Endothelial cell of umbilical vein (primary cell): ENCODE measurements at regions not wholly inside any gene's neighbourhood (a gene's known extent, or its start where the extent isn't known, plus 50 kb on each side); places are given as distances from the start of the nearest gene placed in this dataset.

Experiments
- BruUV-seq: library from RNA; stranded (reverse); fragments of 400-500 nt; replicated peaks from 2 replicates; lab custom pipeline; 2021; lab: Mats Ljungman, UMichigan
- CTCF ChIA-PET: fragments of 300-600, 350-600 bp; sonication (Branson Sonifier 250); formaldehyde crosslinking; loops from one replicate; lab custom pipeline; 2021; ENCODE audit warnings: antibody characterized with exemption, inconsistent platforms; lab: Charles Lee
- POLR2A ChIA-PET: fragments of 300-600, 350-600 bp; sonication (Branson Sonifier 250); formaldehyde crosslinking; loops from one replicate; lab custom pipeline; 2021; ENCODE audit warnings: antibody characterized with exemption, inconsistent platforms; lab: Charles Lee
- DNase-seq: peaks from one replicate; pipeline ENCODE4 v3.0.0-alpha.2; 2011; ENCODE audit warnings: low read depth, low spot score
- FAIRE-seq: peaks from 2 replicates; lab custom pipeline; 2011; peaks lifted over from hg19 to GRCh38; lab: Jason Lieb, UNC
- H2AFZ ChIP-seq: 2 replicates; pipeline ENCODE4 v1.6.0; 2012; ENCODE audit warnings: low read depth, low read length, control low read depth, inconsistent platforms
- H3K27ac ChIP-seq: 2 replicates; pipeline ENCODE4 v1.5.1; 2011; ENCODE audit warnings: low read depth, mild to moderate bottlenecking, control low read depth, low read length, moderate library complexity; ENCODE audit not compliant: insufficient read depth
- H3K27me3 ChIP-seq, 2 experiments: 2 replicates each; pipeline versions ENCODE4 v1.6.0 to v1.6.1; 2011; ENCODE audit warnings: low read length in 2 of 2, mixed read lengths in 1 of 2; ENCODE audit not compliant: control insufficient read depth in 2 of 2, insufficient read depth in 2 of 2
- H3K36me3 ChIP-seq, 2 experiments: 2 replicates in 1 of 2; 3 replicates in 1 of 2; pipeline ENCODE4 v1.5.1; 2011; ENCODE audit warnings: low read length in 2 of 2, mild to moderate bottlenecking in 1 of 2, moderate library complexity in 1 of 2; ENCODE audit not compliant: control insufficient read depth in 2 of 2, insufficient read depth in 2 of 2; ENCODE audit errors: extremely low read depth in 1 of 2
- H3K4me1 ChIP-seq: 3 replicates; pipeline ENCODE4 v1.5.1; 2011; ENCODE audit warnings: mild to moderate bottlenecking, low read length; ENCODE audit not compliant: control insufficient read depth, insufficient read depth; ENCODE audit errors: extremely low read depth
- H3K4me2 ChIP-seq: 2 replicates; pipeline ENCODE4 v1.6.1; 2011; ENCODE audit warnings: low read length, control low read depth, mixed read lengths; ENCODE audit not compliant: insufficient read depth
- H3K4me3 ChIP-seq, 3 experiments: fragments of 200-600 bp in 1 of 3; sonication (generic), shearing (Covaris generic) in 1 of 3; replicated peaks in 1 of 3; 2 replicates each; pipeline ENCODE4 v1.5.1; 2011 to 2016; ENCODE audit warnings: control low read depth in 3 of 3, low read length in 3 of 3, mild to moderate bottlenecking in 2 of 3, inconsistent platforms in 1 of 3, low read depth in 1 of 3, moderate library complexity in 1 of 3; ENCODE audit not compliant: insufficient read depth in 1 of 3
- H3K79me2 ChIP-seq: 2 replicates; pipeline ENCODE4 v1.6.0; 2012; ENCODE audit warnings: low read length, inconsistent platforms; ENCODE audit not compliant: control insufficient read depth, insufficient read depth
- H3K9ac ChIP-seq: replicated peaks from 2 replicates; pipeline ENCODE3; 2011; ENCODE audit warnings: low read length, control low read depth; ENCODE audit not compliant: insufficient read depth; ENCODE audit errors: extremely low read depth
- H3K9me1 ChIP-seq: replicated peaks from 3 replicates; pipeline ENCODE4 v1.6.0; 2011; ENCODE audit warnings: mild to moderate bottlenecking, low read length; ENCODE audit not compliant: control insufficient read depth, insufficient read depth; ENCODE audit errors: extremely low read depth
- H3K9me3 ChIP-seq: replicated peaks from 2 replicates; pipeline ENCODE4 v1.5.1; 2012; ENCODE audit warnings: low read length, inconsistent platforms; ENCODE audit not compliant: control insufficient read depth, insufficient read depth
- H4K20me1 ChIP-seq: replicated peaks from 2 replicates; pipeline ENCODE3; 2011; ENCODE audit warnings: mild to moderate bottlenecking, low read length; ENCODE audit not compliant: control insufficient read depth, insufficient read depth; ENCODE audit errors: extremely low read depth
- EZH2 ChIP-seq: IDR thresholded peaks from 2 replicates; pipeline ENCODE4 v1.6.1; 2012; ENCODE audit warnings: borderline replicate concordance, low read depth, mild to moderate bottlenecking, moderate library complexity, low read length, inconsistent platforms; ENCODE audit not compliant: severe bottlenecking
- FOS ChIP-seq: IDR thresholded peaks from 2 replicates; pipeline ENCODE4 v1.6.1; 2011; ENCODE audit warnings: mild to moderate bottlenecking, low read length, moderate library complexity, borderline replicate concordance; ENCODE audit not compliant: insufficient read depth
- GATA2 ChIP-seq: IDR thresholded peaks from 2 replicates; pipeline ENCODE4 v1.7.0; 2011; ENCODE audit warnings: low read depth, mild to moderate bottlenecking, moderate library complexity, mixed read lengths, low read length; ENCODE audit not compliant: insufficient read length, insufficient read depth
- JUN ChIP-seq: IDR thresholded peaks from 2 replicates; pipeline ENCODE4 v1.6.1; 2011; ENCODE audit warnings: borderline replicate concordance, low read depth; ENCODE audit not compliant: insufficient read length, insufficient read depth
- POLR2A ChIP-seq: IDR thresholded peaks from 2 replicates; pipeline ENCODE4 v1.6.1; 2012; ENCODE audit warnings: low read depth, mild to moderate bottlenecking, control low read depth, low read length
- dilution Hi-C: fragments of 300-500 bp; cut with MboI; formaldehyde crosslinking; loops from one replicate; pipeline ENCODE4 v1.15.0; 2019; ENCODE audit warnings: low sequenced_read_pairs; ENCODE audit not compliant: extremely low pct_ligation_motif_present
- intact Hi-C: fragments of 100-400 bp; cut with micrococcal nuclease; formaldehyde crosslinking; loops from one replicate; pipeline ENCODE4 v1.10.0; 2022
- TF ChIP-seq, protein P1 (sequence below): IDR thresholded peaks from 2 replicates; pipeline ENCODE4 v1.6.1; 2011; ENCODE audit not compliant: insufficient read depth, insufficient read length

DNA sequence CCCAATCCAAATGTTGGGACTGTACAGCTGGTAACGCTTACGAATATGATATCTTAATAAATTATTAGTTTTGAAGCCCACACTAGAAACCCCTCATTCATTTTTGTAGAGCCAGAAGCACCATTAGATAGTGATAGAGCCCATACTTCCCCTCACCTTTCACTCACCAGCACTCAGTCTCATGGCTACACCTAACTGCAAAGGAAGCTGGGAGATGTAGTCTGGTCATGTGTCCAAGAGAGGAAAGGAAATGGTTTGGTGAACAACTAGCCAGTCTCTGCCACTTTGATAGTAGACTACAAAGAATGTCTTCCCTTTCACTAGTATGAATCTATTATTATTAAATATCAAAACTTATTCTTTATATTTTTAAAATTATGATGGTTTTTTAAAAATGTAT is 77.1 kb upstream of the EGFL6 start:
- DNase-seq (no peak), FAIRE-seq (no peak)
- H3K9ac ChIP-seq = no peak overlapping the region
- no peak overlapping the region for H3K4me2 ChIP-seq
- H3K4me1 ChIP-seq = peaks cover 10% of the 10 kb centered on the region
- BruUV-seq = no TSS peak
- no peaks in the 10 kb centered on the region for H3K79me2 ChIP-seq
- no peaks in the 10 kb centered on the region for H4K20me1 ChIP-seq
- H3K9me3 ChIP-seq = no peaks in the 10 kb centered on the region
- no peak overlapping the region for H3K27ac ChIP-seq
- no peaks in the 10 kb centered on the region for H3K36me3 ChIP-seq
- no peaks in the 10 kb centered on the region for H3K9me1 ChIP-seq
- dilution Hi-C loops = no loop called here
- H3K27me3 ChIP-seq = no peaks in the 10 kb centered on the region
- TF ChIP-seq, protein P1, sequence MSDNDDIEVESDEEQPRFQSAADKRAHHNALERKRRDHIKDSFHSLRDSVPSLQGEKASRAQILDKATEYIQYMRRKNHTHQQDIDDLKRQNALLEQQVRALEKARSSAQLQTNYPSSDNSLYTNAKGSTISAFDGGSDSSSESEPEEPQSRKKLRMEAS = no peak
- no peak for TF ChIP-seq POLR2A
- no peak for TF ChIP-seq EZH2
- TF ChIP-seq FOS = no peak
- H2AFZ ChIP-seq = no peak overlapping the region
- no peak overlapping the region for H3K4me3 ChIP-seq
- CTCF ChIA-PET = interaction anchor here (1.7 kb wide), 1 partner anchor 15 kb away, joined by 6 read pairs; no protein-coding TSS in a partner anchor
- POLR2A ChIA-PET = no interaction called here
- intact Hi-C loops = no loop called here

DNA sequence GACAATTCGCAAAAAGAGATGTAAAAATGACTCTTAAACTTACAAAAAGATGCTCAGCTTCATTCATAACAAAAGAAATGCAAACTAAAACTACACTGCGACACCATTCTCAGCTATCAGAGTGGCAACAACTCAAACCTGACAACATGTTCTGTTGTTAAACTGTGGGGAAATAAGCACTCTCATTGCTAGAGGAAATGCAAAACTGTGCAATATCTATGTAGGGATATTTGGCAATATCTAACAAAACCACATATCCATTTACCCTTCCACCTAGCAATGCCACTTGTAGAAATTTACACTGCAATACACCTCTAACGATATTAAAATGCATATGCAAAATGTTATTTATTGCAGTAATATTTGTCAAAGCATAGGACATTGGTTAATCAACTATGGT is 78.3 kb upstream of the EGFL6 start:
- intact Hi-C loops = no loop called here
- Histone ChIP-seq H4K20me1 (no peaks in the 10 kb centered on the region), H3K4me1 (peaks cover 13% of the 10 kb centered on the region), H3K9me1 (no peaks in the 10 kb centered on the region), H3K27me3 (no peaks in the 10 kb centered on the region), H3K9me3 (no peaks in the 10 kb centered on the region), H3K9ac (no peak overlapping the region), H3K27ac (no peak overlapping the region), H3K4me3 (no peak overlapping the region), H3K36me3 (no peaks in the 10 kb centered on the region), H3K4me2 (no peak overlapping the region), H3K79me2 (no peaks in the 10 kb centered on the region), H2AFZ (no peak overlapping the region)
- dilution Hi-C loops = no loop called here
- no peak for TF ChIP-seq GATA2
- TF ChIP-seq FOS = no peak
- TF ChIP-seq POLR2A = no peak
- no peak for TF ChIP-seq JUN
- TF ChIP-seq, protein P1 = no peak
- no peak for DNase-seq
- BruUV-seq = no TSS peak
- ChIA-PET POLR2A (no interaction called here), CTCF (interaction anchor here (0.9 kb wide), 1 partner anchor 544 kb away, joined by 3 read pairs; no protein-coding TSS in a partner anchor)
- FAIRE-seq = no peak
